ENCODE measurements at regions not wholly inside any gene's neighbourhood (a gene's known extent, or its start where the extent isn't known, plus 50 kb on each side); places are given as distances from the start of the nearest gene placed in this dataset.
A peak's percentile ranks its signal among the peaks of the same experiment; 100 is the strongest.

DNA sequence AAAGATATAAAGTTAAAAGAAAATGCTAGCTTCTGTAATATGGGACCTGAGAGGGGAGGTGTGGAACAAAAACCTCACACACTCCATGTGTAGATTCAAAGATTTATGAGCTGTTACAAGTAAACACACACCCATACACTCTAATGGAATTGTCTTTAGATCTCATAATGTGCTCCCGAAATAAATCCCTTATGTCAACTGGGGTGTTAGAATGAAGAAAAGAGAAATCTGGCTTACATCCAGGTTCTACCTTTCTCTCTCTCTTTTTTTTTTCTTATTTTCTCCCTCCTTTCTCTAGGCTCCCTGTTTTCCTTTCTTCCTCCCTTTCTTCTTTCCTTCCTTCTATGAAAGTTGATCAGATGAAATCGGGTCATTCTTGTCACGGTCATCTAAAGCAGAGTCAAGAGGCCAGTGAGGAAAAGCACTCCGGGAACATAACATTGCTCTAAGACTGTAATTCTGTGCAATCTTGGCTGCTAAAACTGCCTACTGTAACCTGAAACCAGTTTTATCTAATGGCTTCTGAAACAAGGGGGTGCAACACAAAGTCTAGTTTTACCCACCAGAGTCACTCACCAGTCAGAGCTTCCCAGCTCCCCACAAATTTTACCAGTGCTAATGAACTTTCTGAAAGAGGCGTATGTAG lies 68.3 kb upstream of the BTBD3 start:
- CTCF ChIA-PET (ENCODE audit: partially characterized antibody), result no interaction called here
- FAIRE-seq, result no peak
- H3K36me3 ChIP-seq (ENCODE audit: control insufficient read depth in 2 of 4, insufficient read depth in 4 of 4, low read length in 3 of 4), result no peaks in the 10 kb centered on the region
- no peak for TF ChIP-seq HDAC2 (IDR thresholded peaks at IDR 0.05; ENCODE audit: borderline replicate concordance in 1 of 2, low read depth in 2 of 2, low read length in 2 of 2)

More for the DNA sequence above, 68.3 kb upstream of the BTBD3 start:
- Histone ChIP-seq H4K20me1 (replicated peaks in 1 of 2; ENCODE audit: control insufficient read depth in 1 of 2, insufficient read depth in 2 of 2, low read length in 2 of 2) (no peaks in the 10 kb centered on the region), H3K27ac (ENCODE audit: low read depth, low read length) (no peak overlapping the region), H3K9me3 (ENCODE audit: insufficient read depth in 2 of 2, low read depth in 1 of 2, low read length in 1 of 2) (no peaks in the 10 kb centered on the region), H3K18ac (ENCODE audit: extremely low read depth, low read length) (no peak overlapping the region), H3K23me2 (ENCODE audit: low read depth, low read length) (no peaks in the 10 kb centered on the region; the same call in 1 of the 2 replicates), H4K8ac (ENCODE audit: extremely low read depth, insufficient read depth, low read length) (no peak overlapping the region), H3K79me1 (ENCODE audit: low read depth, low read length) (no peaks in the 10 kb centered on the region), H3K9ac (replicated peaks in 1 of 4; ENCODE audit: extremely low read depth in 1 of 4, low read depth in 3 of 4, low read length in 3 of 4) (no peak overlapping the region), H2BK15ac (ENCODE audit: low read length) (no peak overlapping the region), H3K4me3 (ENCODE audit: extremely low read depth in 1 of 4, insufficient read depth in 2 of 4, low read depth in 3 of 4, low read length in 4 of 4) (no peak overlapping the region), H3K4me2 (ENCODE audit: insufficient read depth in 1 of 2, low read depth in 2 of 2, low read length in 2 of 2) (no peak overlapping the region), H2BK5ac (ENCODE audit: low read depth, low read length) (no peak overlapping the region), H3K79me2 (ENCODE audit: control insufficient read depth in 1 of 2, insufficient read depth in 2 of 2, low read length in 2 of 2) (no peaks in the 10 kb centered on the region), H3K14ac (ENCODE audit: insufficient read length) (no peak overlapping the region), H3K4me1 (replicated peaks in 1 of 4; ENCODE audit: control insufficient read depth in 3 of 4, insufficient read depth in 4 of 4, low read length in 3 of 4) (peaks cover 0 to 5% (median 1%) of the 10 kb centered on the region in 4 experiments; a peak in 1 of 7 replicates), H2BK12ac (ENCODE audit: low read depth, low read length) (no peak overlapping the region), H2BK120ac (replicated peaks; ENCODE audit: low read depth, low read length) (no peak overlapping the region), H3K27me3 (replicated peaks in 1 of 4; ENCODE audit: control insufficient read depth in 3 of 4, extremely low read depth in 1 of 4, insufficient read depth in 3 of 4, low read length in 3 of 4) (no peaks in the 10 kb centered on the region; a peak in 1 of 7 replicates), H3K56ac (replicated peaks; ENCODE audit: insufficient read length, low read depth, low read length) (no peak overlapping the region), H4K91ac (replicated peaks; ENCODE audit: insufficient read length, low read length) (no peak overlapping the region), H3K23ac (ENCODE audit: insufficient read length) (no peak overlapping the region), H2AFZ (ENCODE audit: low read length) (peak overlapping the region; percentile 43; the same call in 1 of the 2 replicates), H4K5ac (ENCODE audit: insufficient read length, low read depth, low read length) (no peak overlapping the region), H2AK5ac (ENCODE audit: low read depth, low read length) (no peak overlapping the region), H3K4ac (replicated peaks; ENCODE audit: insufficient read length, low read depth, low read length) (no peak overlapping the region), H2BK20ac (ENCODE audit: low read length) (no peak overlapping the region)
- DNase-seq (ENCODE audit: low read depth in 1 of 2, low spot score in 2 of 2), result no peak
- 81% methylated on average over 5 of the region's 5 CpGs; no CpG with 5 or more reads in 1 of the 2 experiments for WGBS, 2 experiments (ENCODE audit: extremely low coverage in 1 of 2, insufficient coverage in 1 of 2, insufficient read length in 1 of 2, insufficient replicate concordance in 2 of 2, low coverage in 1 of 2, low lambda C conversion rate in 2 of 2, missing lambda C conversion rate in 1 of 2)
- POLR2A ChIA-PET (ENCODE audit: partially characterized antibody), result no interaction called here

Data from H1 (cell line).